GM20000 (cell line): ENCODE measurements at regions not wholly inside any gene's neighbourhood (a gene's known extent, or its start where the extent isn't known, plus 50 kb on each side); places are given as distances from the start of the nearest gene placed in this dataset.

Experiments used
- DNase-seq: peaks from one replicate; pipeline ENCODE4 v3.0.0; 2012; ENCODE audit warnings: low spot score
- CTCF ChIP-seq: IDR thresholded peaks from 2 replicates; pipeline ENCODE4 v1.5.1; 2012; ENCODE audit warnings: mild to moderate bottlenecking, control low read depth; ENCODE audit errors: extremely low read depth, missing control alignments

DNA sequence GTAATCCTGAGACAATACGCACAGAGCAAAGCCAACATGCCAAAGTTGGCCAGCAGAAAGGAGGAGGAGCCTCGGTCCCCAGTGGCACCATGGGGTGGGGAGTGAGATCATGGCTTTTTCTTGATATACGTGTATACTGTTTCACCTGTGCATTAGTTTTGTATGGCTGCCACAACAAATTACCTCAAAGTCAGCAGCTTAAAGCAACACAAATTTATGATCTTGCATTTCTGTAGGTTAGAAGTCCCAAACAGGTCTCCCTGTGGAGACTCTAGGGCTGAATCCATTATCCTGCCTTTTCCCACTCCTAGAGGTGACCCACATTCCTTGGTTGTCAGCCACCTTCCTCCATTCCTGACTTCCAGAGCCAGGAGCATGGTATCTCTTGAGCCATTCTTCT, 176.9 kb upstream of the NSMCE3 start:
- DNase-seq: no peak
- no peak for TF ChIP-seq CTCF

GRCh38 chr15:29442532-29442931, 172.9 kb upstream of the NSMCE3 start:
- no peak for DNase-seq
- TF ChIP-seq CTCF: no peak

DNA sequence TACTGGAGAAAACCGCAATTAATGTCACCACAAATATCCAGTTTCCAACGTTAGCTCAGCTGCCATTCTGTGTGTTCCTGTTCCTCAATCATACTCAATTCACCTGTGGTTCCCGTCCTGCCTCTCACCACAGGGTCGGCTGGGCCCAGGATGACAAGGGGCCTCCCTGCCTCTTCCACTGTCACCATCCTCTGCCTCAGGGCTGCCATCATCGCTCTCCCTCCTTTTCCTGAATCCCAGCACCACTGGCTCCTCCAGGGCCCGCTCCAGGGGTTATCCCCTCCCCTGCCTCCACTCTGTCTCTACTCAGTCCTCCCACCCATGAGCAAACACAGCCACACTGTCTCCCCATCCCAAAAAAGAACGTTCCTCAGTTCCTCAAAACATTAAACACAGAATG, 170.9 kb upstream of the NSMCE3 start:
- TF ChIP-seq CTCF: no peak
- DNase-seq: no peak

DNA sequence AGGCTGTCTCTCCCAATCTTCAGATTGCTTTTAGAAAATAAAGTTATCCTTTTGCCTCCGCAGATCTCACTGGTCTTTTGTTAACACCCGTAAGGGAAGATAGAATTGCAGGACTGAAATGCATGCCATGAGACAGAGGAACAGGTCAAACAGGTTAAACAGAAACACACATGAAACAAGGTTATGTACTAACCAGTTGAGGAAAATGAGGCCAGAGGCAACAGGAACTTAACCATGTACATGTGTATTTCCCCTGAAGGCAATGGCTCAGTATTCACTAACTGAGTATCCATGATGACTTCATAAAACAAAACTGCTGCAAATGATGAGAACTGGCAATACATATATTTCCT, 169.1 kb upstream of the NSMCE3 start:
- TF ChIP-seq CTCF: no peak
- no peak for DNase-seq

DNA sequence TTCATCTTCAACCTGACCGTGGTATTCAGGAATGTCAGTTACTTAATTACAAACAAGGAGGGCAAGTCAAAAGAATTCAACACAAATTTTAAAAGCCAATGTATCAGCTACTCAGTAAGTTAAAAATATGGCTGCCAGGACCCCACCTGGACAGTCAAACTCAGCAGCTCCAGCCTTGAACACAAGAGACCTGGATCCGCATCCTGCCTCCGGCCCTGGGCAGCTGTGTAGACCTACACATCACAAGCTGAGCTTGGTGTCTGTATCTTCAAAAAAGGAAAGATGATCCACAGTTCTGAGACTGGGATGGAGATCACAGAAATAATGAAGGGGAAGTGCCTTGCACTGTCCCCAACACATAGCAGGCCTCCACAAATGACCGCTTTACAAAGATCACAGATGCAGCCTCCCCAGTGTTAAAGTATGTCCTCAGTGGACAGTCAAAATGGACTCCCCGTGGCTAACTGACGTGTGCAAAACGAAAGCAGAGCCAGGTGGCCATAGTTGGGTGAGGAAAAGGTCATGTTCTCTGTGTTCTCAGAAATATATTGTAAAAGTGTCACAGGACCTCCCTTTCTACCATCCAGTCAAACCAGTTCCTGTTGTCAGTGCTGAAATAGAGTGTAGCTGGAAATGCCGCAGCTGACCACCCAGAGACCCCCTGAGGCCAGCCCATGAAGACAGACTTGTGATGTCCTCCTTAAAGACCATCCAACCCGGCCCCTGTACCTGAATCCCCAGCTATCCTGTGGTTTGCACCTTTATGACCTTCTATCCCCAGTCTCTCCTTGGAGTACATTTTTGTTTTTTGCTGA, 168.5 kb upstream of the NSMCE3 start:
- DNase-seq: no peak
- TF ChIP-seq CTCF: no peak

DNA sequence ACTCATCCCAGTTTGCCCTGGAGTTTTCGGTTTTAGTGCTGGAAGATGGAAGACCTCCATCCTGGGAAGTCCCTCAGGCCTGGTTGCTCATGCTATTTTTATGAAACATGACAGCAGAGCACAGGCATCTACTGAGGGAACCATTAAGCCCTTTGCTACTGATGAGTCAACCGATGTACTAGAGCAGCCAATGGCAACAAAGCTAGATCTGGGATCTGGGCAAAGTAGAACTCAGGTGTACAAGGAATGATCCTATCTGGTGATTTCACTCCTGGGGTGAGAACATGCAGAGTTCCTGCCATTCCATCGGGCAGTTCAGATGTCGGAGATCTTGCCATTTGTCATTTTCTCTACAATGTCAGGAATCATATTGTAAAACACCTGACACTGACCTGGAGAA, 166.2 kb upstream of the NSMCE3 start:
- TF ChIP-seq CTCF: no peak
- DNase-seq: no peak

GRCh38 chr15:29434280-29434679, 164.7 kb upstream of the NSMCE3 start:
- no peak for TF ChIP-seq CTCF
- DNase-seq: no peak
